SK-MEL-5 (cell line): ENCODE measurements at regions not wholly inside any gene's neighbourhood (a gene's known extent, or its start where the extent isn't known, plus 50 kb on each side); places are given as distances from the start of the nearest gene placed in this dataset.

ENCODE experiments used
- DNase-seq: peaks from one replicate; pipeline ENCODE4 v3.0.0-alpha.2; 2016; ENCODE audit warnings: low read depth, low spot score
- in situ Hi-C: cut with HindIII; loops from 2 replicates; pipeline ENCODE4 v1.10.0; 2016; ENCODE audit warnings: low sequenced_read_pairs, high pct_unique_total_duplicates, low pct_unique_long_range_greater_than_20kb

GRCh38 chr16:50910736-50911100 is 168.8 kb downstream of the CYLD start:
- in situ Hi-C loops = no loop called here
- DNase-seq = no peak

- in situ Hi-C loops = no loop called here
- no peak for DNase-seq
Observed at GRCh38 chr16:50909831-50910735, 168.2 kb downstream of the CYLD start.

- no peak for DNase-seq
- in situ Hi-C loops = no loop called here
Observed at GRCh38 chr16:50908468-50908867, 166.6 kb downstream of the CYLD start.

GRCh38 chr16:50906454-50906853 is 164.6 kb downstream of the CYLD start:
- in situ Hi-C loops = no loop called here
- DNase-seq = no peak

GRCh38 chr16:50902457-50902856 is 160.6 kb downstream of the CYLD start:
- no peak for DNase-seq
- in situ Hi-C loops = no loop called here

GRCh38 chr16:50901062-50901461 is 159.2 kb downstream of the CYLD start:
- no peak for DNase-seq
- in situ Hi-C loops = no loop called here

GRCh38 chr16:50900391-50900942 is 158.6 kb downstream of the CYLD start:
- in situ Hi-C loops = no loop called here
- no peak for DNase-seq

GRCh38 chr16:50899951-50900350 is 158.1 kb downstream of the CYLD start:
- in situ Hi-C loops = no loop called here
- no peak for DNase-seq

- in situ Hi-C loops = no loop called here
- no peak for DNase-seq
Observed at GRCh38 chr16:50889746-50890145, 147.9 kb downstream of the CYLD start.

- no peak for DNase-seq
- in situ Hi-C loops = no loop called here
Observed at GRCh38 chr16:50889276-50889675, 147.4 kb downstream of the CYLD start.

GRCh38 chr16:50888486-50889261 is 146.8 kb downstream of the CYLD start:
- DNase-seq = no peak
- in situ Hi-C loops = no loop called here

GRCh38 chr16:50887500-50888298 is 145.8 kb downstream of the CYLD start:
- in situ Hi-C loops = no loop called here
- no peak for DNase-seq

- DNase-seq = peak; percentile 52
- in situ Hi-C loops = no loop called here
Observed at GRCh38 chr16:50884066-50884860, 142.4 kb downstream of the CYLD start.

- in situ Hi-C loops = no loop called here
- DNase-seq = no peak
Observed at GRCh38 chr16:50881956-50882355, 140.1 kb downstream of the CYLD start.

- no peak for DNase-seq
- in situ Hi-C loops = no loop called here
Observed at GRCh38 chr16:50881331-50881830, 139.5 kb downstream of the CYLD start.

GRCh38 chr16:50880926-50881325 is 139.0 kb downstream of the CYLD start:
- in situ Hi-C loops = no loop called here
- DNase-seq = no peak
